Endothelial cell of umbilical vein (primary cell): ENCODE measurements at regions not wholly inside any gene's neighbourhood (a gene's known extent, or its start where the extent isn't known, plus 50 kb on each side); places are given as distances from the start of the nearest gene placed in this dataset.

ENCODE experiments used
- BruUV-seq: library from RNA; stranded (reverse); fragments of 400-500 nt; replicated peaks from 2 replicates; lab custom pipeline; 2021; lab: Mats Ljungman, UMichigan
- CTCF ChIA-PET: fragments of 300-600, 350-600 bp; sonication (Branson Sonifier 250); formaldehyde crosslinking; loops from one replicate; lab custom pipeline; 2021; ENCODE audit warnings: antibody characterized with exemption, inconsistent platforms; lab: Charles Lee
- POLR2A ChIA-PET: fragments of 300-600, 350-600 bp; sonication (Branson Sonifier 250); formaldehyde crosslinking; loops from one replicate; lab custom pipeline; 2021; ENCODE audit warnings: antibody characterized with exemption, inconsistent platforms; lab: Charles Lee
- DNase-seq: peaks from one replicate; pipeline ENCODE4 v3.0.0-alpha.2; 2011; ENCODE audit warnings: low read depth, low spot score
- FAIRE-seq: peaks from 2 replicates; lab custom pipeline; 2011; peaks lifted over from hg19 to GRCh38; lab: Jason Lieb, UNC
- H2AFZ ChIP-seq: 2 replicates; pipeline ENCODE4 v1.6.0; 2012; ENCODE audit warnings: low read depth, low read length, control low read depth, inconsistent platforms
- H3K27ac ChIP-seq: 2 replicates; pipeline ENCODE4 v1.5.1; 2011; ENCODE audit warnings: low read depth, mild to moderate bottlenecking, control low read depth, low read length, moderate library complexity; ENCODE audit not compliant: insufficient read depth
- H3K27me3 ChIP-seq, 2 experiments: 2 replicates each; pipeline versions ENCODE4 v1.6.0 to v1.6.1; 2011; ENCODE audit warnings: low read length in 2 of 2, mixed read lengths in 1 of 2; ENCODE audit not compliant: control insufficient read depth in 2 of 2, insufficient read depth in 2 of 2
- H3K36me3 ChIP-seq, 2 experiments: 2 replicates in 1 of 2; 3 replicates in 1 of 2; pipeline ENCODE4 v1.5.1; 2011; ENCODE audit warnings: low read length in 2 of 2, mild to moderate bottlenecking in 1 of 2, moderate library complexity in 1 of 2; ENCODE audit not compliant: control insufficient read depth in 2 of 2, insufficient read depth in 2 of 2; ENCODE audit errors: extremely low read depth in 1 of 2
- H3K4me1 ChIP-seq: 3 replicates; pipeline ENCODE4 v1.5.1; 2011; ENCODE audit warnings: mild to moderate bottlenecking, low read length; ENCODE audit not compliant: control insufficient read depth, insufficient read depth; ENCODE audit errors: extremely low read depth
- H3K4me2 ChIP-seq: 2 replicates; pipeline ENCODE4 v1.6.1; 2011; ENCODE audit warnings: low read length, control low read depth, mixed read lengths; ENCODE audit not compliant: insufficient read depth
- H3K4me3 ChIP-seq, 3 experiments: fragments of 200-600 bp in 1 of 3; sonication (generic), shearing (Covaris generic) in 1 of 3; replicated peaks in 1 of 3; 2 replicates each; pipeline ENCODE4 v1.5.1; 2011 to 2016; ENCODE audit warnings: control low read depth in 3 of 3, low read length in 3 of 3, mild to moderate bottlenecking in 2 of 3, inconsistent platforms in 1 of 3, low read depth in 1 of 3, moderate library complexity in 1 of 3; ENCODE audit not compliant: insufficient read depth in 1 of 3
- H3K79me2 ChIP-seq: 2 replicates; pipeline ENCODE4 v1.6.0; 2012; ENCODE audit warnings: low read length, inconsistent platforms; ENCODE audit not compliant: control insufficient read depth, insufficient read depth
- H3K9ac ChIP-seq: replicated peaks from 2 replicates; pipeline ENCODE3; 2011; ENCODE audit warnings: low read length, control low read depth; ENCODE audit not compliant: insufficient read depth; ENCODE audit errors: extremely low read depth
- H3K9me1 ChIP-seq: replicated peaks from 3 replicates; pipeline ENCODE4 v1.6.0; 2011; ENCODE audit warnings: mild to moderate bottlenecking, low read length; ENCODE audit not compliant: control insufficient read depth, insufficient read depth; ENCODE audit errors: extremely low read depth
- H3K9me3 ChIP-seq: replicated peaks from 2 replicates; pipeline ENCODE4 v1.5.1; 2012; ENCODE audit warnings: low read length, inconsistent platforms; ENCODE audit not compliant: control insufficient read depth, insufficient read depth
- H4K20me1 ChIP-seq: replicated peaks from 2 replicates; pipeline ENCODE3; 2011; ENCODE audit warnings: mild to moderate bottlenecking, low read length; ENCODE audit not compliant: control insufficient read depth, insufficient read depth; ENCODE audit errors: extremely low read depth
- CTCF ChIP-seq, 2 donors: IDR thresholded peaks; 1 replicate in 1 of 2; 2 replicates in 1 of 2; pipeline ENCODE4 v1.5.1; 2011; ENCODE audit warnings: low read length in 2 of 2, mild to moderate bottlenecking in 2 of 2, moderate library complexity in 2 of 2, control low read depth in 1 of 2, inconsistent platforms in 1 of 2, low read depth in 1 of 2; ENCODE audit not compliant: insufficient read depth in 1 of 2; ENCODE audit errors: extremely low read depth in 1 of 2
- EZH2 ChIP-seq: IDR thresholded peaks from 2 replicates; pipeline ENCODE4 v1.6.1; 2012; ENCODE audit warnings: borderline replicate concordance, low read depth, mild to moderate bottlenecking, moderate library complexity, low read length, inconsistent platforms; ENCODE audit not compliant: severe bottlenecking
- FOS ChIP-seq: IDR thresholded peaks from 2 replicates; pipeline ENCODE4 v1.6.1; 2011; ENCODE audit warnings: mild to moderate bottlenecking, low read length, moderate library complexity, borderline replicate concordance; ENCODE audit not compliant: insufficient read depth
- GATA2 ChIP-seq: IDR thresholded peaks from 2 replicates; pipeline ENCODE4 v1.7.0; 2011; ENCODE audit warnings: low read depth, mild to moderate bottlenecking, moderate library complexity, mixed read lengths, low read length; ENCODE audit not compliant: insufficient read length, insufficient read depth
- JUN ChIP-seq: IDR thresholded peaks from 2 replicates; pipeline ENCODE4 v1.6.1; 2011; ENCODE audit warnings: borderline replicate concordance, low read depth; ENCODE audit not compliant: insufficient read length, insufficient read depth
- MAX ChIP-seq: IDR thresholded peaks from 2 replicates; pipeline ENCODE4 v1.6.1; 2011; ENCODE audit not compliant: insufficient read depth, insufficient read length
- MYC ChIP-seq: IDR thresholded peaks from one replicate; pipeline ENCODE4 v1.6.1; 2011; ENCODE audit warnings: mild to moderate bottlenecking, low read depth, low read length
- POLR2A ChIP-seq: IDR thresholded peaks from 2 replicates; pipeline ENCODE4 v1.6.1; 2012; ENCODE audit warnings: low read depth, mild to moderate bottlenecking, control low read depth, low read length
- POLR2AphosphoS5 ChIP-seq: IDR thresholded peaks from 2 replicates; pipeline ENCODE4 v1.6.1; 2012; ENCODE audit warnings: low read depth, mild to moderate bottlenecking, control low read depth, low read length, moderate library complexity; ENCODE audit not compliant: insufficient read depth
- dilution Hi-C: fragments of 300-500 bp; cut with MboI; formaldehyde crosslinking; loops from one replicate; pipeline ENCODE4 v1.15.0; 2019; ENCODE audit warnings: low sequenced_read_pairs; ENCODE audit not compliant: extremely low pct_ligation_motif_present
- intact Hi-C: fragments of 100-400 bp; cut with micrococcal nuclease; formaldehyde crosslinking; loops from one replicate; pipeline ENCODE4 v1.10.0; 2022

- ChIA-PET CTCF (no interaction called here), POLR2A (no interaction called here)
- DNase-seq (no peak), FAIRE-seq (no peak)
- no TSS peak for BruUV-seq
- H3K4me1 ChIP-seq = no peaks in the 10 kb centered on the region
- dilution Hi-C loops (no loop called here), intact Hi-C loops (no loop called here)
- no peak overlapping the region for H3K4me2 ChIP-seq
- no peak overlapping the region for H3K27ac ChIP-seq
- no peaks in the 10 kb centered on the region for H3K79me2 ChIP-seq
- no peaks in the 10 kb centered on the region for H3K9me1 ChIP-seq
- H3K4me3 ChIP-seq = no peak overlapping the region
- no peak overlapping the region for H2AFZ ChIP-seq
- no peak for TF ChIP-seq FOS
- TF ChIP-seq GATA2 = no peak
- TF ChIP-seq POLR2A = no peak
- no peak for TF ChIP-seq MAX
- no peak for TF ChIP-seq MYC
- no peak for TF ChIP-seq EZH2
- no peak for TF ChIP-seq POLR2AphosphoS5
- no peak overlapping the region for H3K9ac ChIP-seq
- H3K9me3 ChIP-seq = no peaks in the 10 kb centered on the region
- H3K27me3 ChIP-seq = no peaks in the 10 kb centered on the region
- H4K20me1 ChIP-seq = no peaks in the 10 kb centered on the region
- H3K36me3 ChIP-seq = no peaks in the 10 kb centered on the region
Observed at GRCh38 chrX:74085642-74086236, 218.2 kb upstream of the ZCCHC13 start.

GRCh38 chrX:74080165-74080564, 223.8 kb upstream of the ZCCHC13 start:
- FAIRE-seq = no peak

More at GRCh38 chrX:74080165-74080564, 223.8 kb upstream of the ZCCHC13 start:
- H3K27me3 ChIP-seq = no peaks in the 10 kb centered on the region
- H3K9ac ChIP-seq = no peak overlapping the region
- ChIA-PET CTCF (no interaction called here), POLR2A (no interaction called here)
- intact Hi-C loops (no loop called here), dilution Hi-C loops (no loop called here)
- TF ChIP-seq MAX (no peak), JUN (no peak), POLR2AphosphoS5 (no peak), GATA2 (no peak), FOS (no peak), POLR2A (no peak), EZH2 (no peak), MYC (no peak), CTCF (IDR thresholded peaks at IDR 0.05; ENCODE audit: extremely low read depth in 1 of 2, insufficient read depth in 1 of 2, low read depth in 1 of 2, low read length in 2 of 2) (no peak)
- no peaks in the 10 kb centered on the region for H3K4me1 ChIP-seq
- no TSS peak for BruUV-seq
- no peak overlapping the region for H3K27ac ChIP-seq
- H2AFZ ChIP-seq = no peak overlapping the region
- no peak overlapping the region for H3K4me3 ChIP-seq
- H3K36me3 ChIP-seq = no peaks in the 10 kb centered on the region
- no peak for DNase-seq
- no peaks in the 10 kb centered on the region for H3K79me2 ChIP-seq
- no peaks in the 10 kb centered on the region for H3K9me1 ChIP-seq
- H3K9me3 ChIP-seq = no peaks in the 10 kb centered on the region
- H4K20me1 ChIP-seq = no peaks in the 10 kb centered on the region
- no peak overlapping the region for H3K4me2 ChIP-seq
